Endodermal cell (in vitro differentiated cells): ENCODE measurements at regions not wholly inside any gene's neighbourhood (a gene's known extent, or its start where the extent isn't known, plus 50 kb on each side); places are given as distances from the start of the nearest gene placed in this dataset.

Source experiments
- DNase-seq: peaks from one replicate; pipeline ENCODE4 v3.0.0-alpha.2; 2017
- H3K27ac ChIP-seq: 2 replicates; pipeline ENCODE4 v1.5.1; 2013; ENCODE audit warnings: mild to moderate bottlenecking, low read depth, low read length, moderate library complexity
- H3K27me3 ChIP-seq: 2 replicates; pipeline ENCODE4 v1.6.1; 2013; ENCODE audit warnings: mild to moderate bottlenecking, low read length, moderate library complexity; ENCODE audit not compliant: insufficient read depth, control insufficient read depth, poor library complexity, severe bottlenecking
- H3K36me3 ChIP-seq: 2 replicates; pipeline ENCODE4 v1.7.0; 2013; ENCODE audit warnings: mild to moderate bottlenecking, low read length, moderate library complexity; ENCODE audit not compliant: control insufficient read depth, insufficient read depth
- H3K4me1 ChIP-seq: one replicate; pipeline ENCODE4 v1.7.0; 2013; ENCODE audit warnings: low read length; ENCODE audit not compliant: control insufficient read depth, insufficient read depth
- H3K4me3 ChIP-seq: 2 replicates; pipeline ENCODE4 v1.5.1; 2013; ENCODE audit warnings: mild to moderate bottlenecking, low read length, moderate library complexity
- H3K9ac ChIP-seq: 2 replicates; pipeline ENCODE4 v1.6.1; 2013; ENCODE audit warnings: mild to moderate bottlenecking, low read length, moderate library complexity; ENCODE audit not compliant: poor library complexity, severe bottlenecking; ENCODE audit errors: extremely low read depth
- H3K9me3 ChIP-seq: 2 replicates; pipeline ENCODE4 v1.6.1; 2013; ENCODE audit warnings: mild to moderate bottlenecking, low read length, moderate library complexity; ENCODE audit not compliant: control insufficient read depth
- H3K27ac Mint-ChIP-seq: 2 replicates; pipeline ENCODE4 v1.8.0; 2020; ENCODE audit warnings: mixed read lengths
- H3K27me3 Mint-ChIP-seq: 2 replicates; pipeline ENCODE4 v1.8.0; 2021; ENCODE audit warnings: mild to moderate bottlenecking, mixed read lengths; ENCODE audit not compliant: insufficient read depth
- H3K36me3 Mint-ChIP-seq: 2 replicates; pipeline ENCODE4 v1.8.0; 2020; ENCODE audit warnings: low read depth, mixed read lengths
- H3K4me1 Mint-ChIP-seq: 2 replicates; pipeline ENCODE4 v1.8.0; 2020; ENCODE audit warnings: mixed read lengths
- H3K4me3 Mint-ChIP-seq: 2 replicates; pipeline ENCODE4 v1.8.0; 2020; ENCODE audit warnings: mild to moderate bottlenecking, moderate library complexity, mixed read lengths
- H3K9me3 Mint-ChIP-seq: 2 replicates; pipeline ENCODE4 v1.8.0; 2020; ENCODE audit warnings: mild to moderate bottlenecking, mixed read lengths
- WGBS, 2 experiments: methylation state at CpG; one replicate each; pipeline versions ENCODE4 v1.1.5 to v1.1.7; 2013; ENCODE audit warnings: missing lambda C conversion rate in 2 of 2, mixed read lengths in 1 of 2; ENCODE audit not compliant: insufficient coverage in 1 of 2, insufficient read length in 1 of 2; 5-methylcytosine and 5-hydroxymethylcytosine counted together
- TF ChIP-seq, protein P1 (sequence below): fragments of 200-600 bp; sonication (generic); conservative IDR thresholded peaks from 2 replicates; pipeline ENCODE4 v1.5.0; 2021; ENCODE audit warnings: antibody characterized with exemption, mild to moderate bottlenecking

DNA sequence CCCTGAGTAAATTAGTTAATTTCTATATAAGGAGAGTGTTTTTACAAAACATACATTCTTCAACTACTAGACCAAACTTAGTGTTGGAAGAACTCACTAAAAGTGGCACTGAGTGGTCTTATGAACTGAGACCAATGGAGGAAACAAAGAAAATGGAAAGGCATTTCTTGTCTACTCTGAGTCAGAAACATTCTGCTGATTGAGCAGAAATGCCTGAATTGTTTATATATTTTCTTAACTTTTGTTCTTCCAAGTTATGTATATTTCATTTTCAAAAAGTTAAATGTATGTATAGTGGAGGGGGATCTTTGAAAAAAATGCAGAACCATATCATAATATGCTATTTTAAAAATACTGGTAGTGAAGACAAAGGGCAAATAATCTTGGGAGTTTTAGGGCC lies 320.7 kb downstream of the HGF start:
- no peak overlapping the region for H3K9ac ChIP-seq
- Mint-ChIP-seq H3K36me3 (no peaks in the 10 kb centered on the region), H3K4me1 (peaks cover 18% of the 10 kb centered on the region), H3K9me3 (peaks cover 4% of the 10 kb centered on the region), H3K27me3 (peaks cover 8% of the 10 kb centered on the region), H3K4me3 (no peak overlapping the region), H3K27ac (no peak overlapping the region)
- H3K4me1 ChIP-seq = no peaks in the 10 kb centered on the region
- no peak for DNase-seq
- TF ChIP-seq, protein P1, sequence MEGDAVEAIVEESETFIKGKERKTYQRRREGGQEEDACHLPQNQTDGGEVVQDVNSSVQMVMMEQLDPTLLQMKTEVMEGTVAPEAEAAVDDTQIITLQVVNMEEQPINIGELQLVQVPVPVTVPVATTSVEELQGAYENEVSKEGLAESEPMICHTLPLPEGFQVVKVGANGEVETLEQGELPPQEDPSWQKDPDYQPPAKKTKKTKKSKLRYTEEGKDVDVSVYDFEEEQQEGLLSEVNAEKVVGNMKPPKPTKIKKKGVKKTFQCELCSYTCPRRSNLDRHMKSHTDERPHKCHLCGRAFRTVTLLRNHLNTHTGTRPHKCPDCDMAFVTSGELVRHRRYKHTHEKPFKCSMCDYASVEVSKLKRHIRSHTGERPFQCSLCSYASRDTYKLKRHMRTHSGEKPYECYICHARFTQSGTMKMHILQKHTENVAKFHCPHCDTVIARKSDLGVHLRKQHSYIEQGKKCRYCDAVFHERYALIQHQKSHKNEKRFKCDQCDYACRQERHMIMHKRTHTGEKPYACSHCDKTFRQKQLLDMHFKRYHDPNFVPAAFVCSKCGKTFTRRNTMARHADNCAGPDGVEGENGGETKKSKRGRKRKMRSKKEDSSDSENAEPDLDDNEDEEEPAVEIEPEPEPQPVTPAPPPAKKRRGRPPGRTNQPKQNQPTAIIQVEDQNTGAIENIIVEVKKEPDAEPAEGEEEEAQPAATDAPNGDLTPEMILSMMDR = no peak
- peaks cover 4% of the 10 kb centered on the region for H3K9me3 ChIP-seq
- H3K4me3 ChIP-seq = peak overlapping the region; percentile 26
- H3K36me3 ChIP-seq = no peaks in the 10 kb centered on the region
- no peaks in the 10 kb centered on the region for H3K27me3 ChIP-seq
- H3K27ac ChIP-seq = no peak overlapping the region

DNA sequence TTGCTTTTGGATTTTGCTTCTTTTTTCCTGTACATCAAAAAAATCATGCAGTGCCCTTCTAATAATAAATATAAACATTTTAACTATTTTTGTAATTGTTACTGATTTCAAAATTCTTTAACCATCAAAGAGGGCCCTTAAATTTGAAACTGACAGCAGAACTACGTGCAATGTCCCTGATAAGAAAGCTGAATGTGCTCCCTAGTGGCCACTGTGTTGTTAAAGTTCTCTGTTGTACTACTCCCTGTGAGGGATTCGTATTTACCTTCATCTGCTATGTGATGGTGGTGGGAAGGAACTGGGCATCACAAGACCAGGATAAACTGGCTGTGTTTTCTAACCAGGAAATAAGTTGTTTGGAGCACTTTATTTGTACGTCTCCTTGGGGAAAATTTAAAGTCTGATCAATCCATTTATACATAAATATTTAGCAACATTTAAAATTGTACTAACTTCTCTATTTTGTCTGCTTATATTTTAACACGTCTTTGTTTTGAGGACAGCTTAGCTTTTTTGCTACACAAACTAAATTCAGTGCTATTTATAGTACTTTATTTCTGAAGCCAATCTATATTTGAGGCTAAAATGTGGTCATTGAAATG lies 322.4 kb downstream of the HGF start:
- H3K9ac ChIP-seq = no peak overlapping the region
- no peaks in the 10 kb centered on the region for H3K4me1 ChIP-seq
- TF ChIP-seq, protein P1 = peak; percentile 78
- Mint-ChIP-seq H3K36me3 (no peaks in the 10 kb centered on the region), H3K27me3 (peaks cover 3% of the 10 kb centered on the region), H3K27ac (no peak overlapping the region), H3K4me3 (no peak overlapping the region), H3K4me1 (peaks cover 18% of the 10 kb centered on the region), H3K9me3 (peaks cover 4% of the 10 kb centered on the region)
- H3K27ac ChIP-seq = no peak overlapping the region
- no peak overlapping the region for H3K4me3 ChIP-seq
- H3K36me3 ChIP-seq = no peaks in the 10 kb centered on the region
- 49 to 67% methylated on average over 1 to 4 of the region's 4 CpGs for WGBS, 2 experiments
- H3K27me3 ChIP-seq = no peaks in the 10 kb centered on the region
- H3K9me3 ChIP-seq = peaks cover 4% of the 10 kb centered on the region
- DNase-seq = peak; percentile 57

DNA sequence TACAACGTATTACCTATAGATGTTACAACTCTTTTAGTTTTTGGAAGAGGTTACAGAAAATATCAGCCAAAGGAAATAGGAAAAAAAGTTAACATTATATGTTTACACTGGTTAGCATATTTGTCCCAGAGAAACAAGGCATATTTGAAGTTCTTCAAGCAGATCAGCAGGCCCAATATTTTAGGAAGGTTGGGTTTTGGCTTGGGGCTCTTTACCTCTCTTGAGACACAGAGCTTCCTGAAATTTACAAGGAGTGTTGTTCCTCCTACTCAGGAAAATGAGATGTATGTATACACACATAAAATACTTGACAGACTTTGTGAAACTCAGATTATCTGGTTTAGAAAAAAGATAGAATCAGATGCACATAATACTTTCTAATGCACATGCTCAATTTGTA lies 323.6 kb downstream of the HGF start:
- no peaks in the 10 kb centered on the region for H3K36me3 Mint-ChIP-seq
- WGBS, 2 experiments = 80% methylated on average over 1 of the region's 1 CpG; no CpG with 5 or more reads in 1 of the 2 experiments
- no peaks in the 10 kb centered on the region for H3K9me3 Mint-ChIP-seq

More for the DNA sequence above, 323.6 kb downstream of the HGF start:
- Histone ChIP-seq H3K9ac (no peak overlapping the region), H3K4me1 (no peaks in the 10 kb centered on the region), H3K4me3 (no peak overlapping the region), H3K27me3 (no peaks in the 10 kb centered on the region), H3K9me3 (no peaks in the 10 kb centered on the region), H3K36me3 (no peaks in the 10 kb centered on the region), H3K27ac (no peak overlapping the region)
- Mint-ChIP-seq H3K27ac (no peak overlapping the region), H3K4me3 (no peak overlapping the region), H3K27me3 (no peaks in the 10 kb centered on the region), H3K4me1 (peaks cover 17% of the 10 kb centered on the region)
- TF ChIP-seq, protein P1 = no peak
- no peak for DNase-seq
